GM12891 (cell line): ENCODE measurements at regions not wholly inside any gene's neighbourhood (a gene's known extent, or its start where the extent isn't known, plus 50 kb on each side); places are given as distances from the start of the nearest gene placed in this dataset.

Source experiments
- POLR2A ChIP-seq: IDR thresholded peaks from 2 replicates; pipeline ENCODE4 v1.6.1; 2011; ENCODE audit warnings: low read depth, low read length, control low read depth
- POLR2AphosphoS5 ChIP-seq: IDR thresholded peaks from 2 replicates; pipeline ENCODE4 v1.6.1; 2011; ENCODE audit warnings: low read depth, low read length, control low read depth
- POU2F2 ChIP-seq: IDR thresholded peaks from 2 replicates; pipeline ENCODE4 v1.6.1; 2011; ENCODE audit warnings: low read depth, mild to moderate bottlenecking, control low read depth, low read length, moderate library complexity
- SPI1 ChIP-seq: IDR thresholded peaks from 2 replicates; pipeline ENCODE4 v1.6.1; 2011; ENCODE audit warnings: low read depth, low read length, control low read depth
- TAF1 ChIP-seq: IDR thresholded peaks from 2 replicates; pipeline ENCODE4 v1.6.1; 2011; ENCODE audit warnings: low read depth, low read length, control low read depth

GRCh38 chrX:12021698-12022097, 116.6 kb upstream of the FRMPD4 start:
- TF ChIP-seq POLR2A = no peak
- no peak for TF ChIP-seq TAF1
- no peak for TF ChIP-seq POLR2AphosphoS5
- TF ChIP-seq POU2F2 = no peak
- no peak for TF ChIP-seq SPI1
